Cardiac muscle cell (in vitro differentiated cells and primary cell): ENCODE measurements at regions not wholly inside any gene's neighbourhood (a gene's known extent, or its start where the extent isn't known, plus 50 kb on each side); places are given as distances from the start of the nearest gene placed in this dataset.

Experiments
- DNase-seq, 2 donors: peaks; one replicate each; pipeline versions ENCODE4 v3.0.0 to v3.0.0-alpha.2; 2010 to 2017; ENCODE audit warnings: low read depth in 1 of 2, low spot score in 1 of 2
- H3K27ac ChIP-seq: fragments of 200-600 bp; sonication (generic); 2 replicates; pipeline ENCODE4 v1.5.1; 2016
- H3K27me3 ChIP-seq: fragments of 200-600 bp; sonication (generic); 2 replicates; pipeline ENCODE4 v1.6.0; 2016; ENCODE audit warnings: control low read depth
- H3K36me3 ChIP-seq: fragments of 200-600 bp; sonication (generic); 2 replicates; pipeline ENCODE4 v1.5.1; 2016; ENCODE audit warnings: control low read depth
- H3K4me1 ChIP-seq: fragments of 200-600 bp; sonication (generic); 2 replicates; pipeline ENCODE4 v1.8.1; 2017; ENCODE audit warnings: low read depth, mild to moderate bottlenecking, mixed run types
- H3K4me3 ChIP-seq: fragments of 200-600 bp; sonication (generic); 2 replicates; pipeline ENCODE4 v1.5.1; 2016; ENCODE audit warnings: mild to moderate bottlenecking
- H3K9me3 ChIP-seq: fragments of 200-600 bp; sonication (generic); 2 replicates; pipeline ENCODE4 v1.5.1; 2017; ENCODE audit warnings: low read depth, mild to moderate bottlenecking, control low read depth
- CTCF ChIP-seq: IDR thresholded peaks from 2 replicates; pipeline ENCODE4 v1.5.1; 2012; ENCODE audit warnings: low read depth, mild to moderate bottlenecking, low read length

GRCh38 chr10:85420501-85421191 is 945.9 kb downstream of the GRID1 start:
- Histone ChIP-seq H3K9me3 (no peaks in the 10 kb centered on the region), H3K27me3 (no peaks in the 10 kb centered on the region), H3K36me3 (no peaks in the 10 kb centered on the region), H3K4me3 (no peak overlapping the region), H3K4me1 (peaks cover 5% of the 10 kb centered on the region), H3K27ac (no peak overlapping the region)
- TF ChIP-seq CTCF = no peak
- no peak for DNase-seq

- Histone ChIP-seq H3K4me3 (no peak overlapping the region), H3K27ac (no peak overlapping the region), H3K27me3 (no peaks in the 10 kb centered on the region), H3K9me3 (no peaks in the 10 kb centered on the region), H3K36me3 (no peaks in the 10 kb centered on the region), H3K4me1 (peaks cover 5% of the 10 kb centered on the region)
- no peak for DNase-seq
- no peak for TF ChIP-seq CTCF
Measured at GRCh38 chr10:85421421-85421820, 945.2 kb downstream of the GRID1 start.

GRCh38 chr10:85429126-85429525 is 937.5 kb downstream of the GRID1 start:
- Histone ChIP-seq H3K4me3 (no peak overlapping the region), H3K36me3 (no peaks in the 10 kb centered on the region), H3K4me1 (no peaks in the 10 kb centered on the region), H3K27me3 (no peaks in the 10 kb centered on the region), H3K9me3 (no peaks in the 10 kb centered on the region), H3K27ac (no peak overlapping the region)
- TF ChIP-seq CTCF = no peak
- DNase-seq = no peak

- Histone ChIP-seq H3K36me3 (no peaks in the 10 kb centered on the region), H3K4me3 (no peak overlapping the region), H3K9me3 (no peaks in the 10 kb centered on the region), H3K27ac (no peak overlapping the region), H3K27me3 (no peaks in the 10 kb centered on the region), H3K4me1 (no peaks in the 10 kb centered on the region)
- TF ChIP-seq CTCF = no peak
- no peak for DNase-seq
Measured at GRCh38 chr10:85430991-85431390, 935.6 kb downstream of the GRID1 start.

- Histone ChIP-seq H3K4me3 (no peak overlapping the region), H3K36me3 (no peaks in the 10 kb centered on the region), H3K27me3 (no peaks in the 10 kb centered on the region), H3K4me1 (peaks cover 9% of the 10 kb centered on the region), H3K27ac (no peak overlapping the region), H3K9me3 (no peaks in the 10 kb centered on the region)
- no peak for TF ChIP-seq CTCF
- DNase-seq = no peak
Measured at GRCh38 chr10:85433248-85433647, 933.3 kb downstream of the GRID1 start.
